Body of pancreas (tissue), 4 donors: ENCODE measurements at regions not wholly inside any gene's neighbourhood (a gene's known extent, or its start where the extent isn't known, plus 50 kb on each side); places are given as distances from the start of the nearest gene placed in this dataset.

ENCODE experiments used
- POLR2A ChIP-seq, 3 donors: fragments of 450-650 bp; IDR thresholded peaks; one replicate each; pipeline ENCODE4 v1.6.1; 2016; ENCODE audit warnings: antibody characterized with exemption in 3 of 3, mild to moderate bottlenecking in 2 of 3
- TF ChIP-seq, protein P1 (sequence below), 7 experiments: fragments of 450-650 bp in 4 of 7; fragments of 200-600 bp in 3 of 7; sonication (generic) in 3 of 7; IDR thresholded peaks; one replicate each; pipeline ENCODE4 v1.5.1; 2016 to 2019; ENCODE audit warnings: antibody characterized with exemption in 7 of 7

DNA sequence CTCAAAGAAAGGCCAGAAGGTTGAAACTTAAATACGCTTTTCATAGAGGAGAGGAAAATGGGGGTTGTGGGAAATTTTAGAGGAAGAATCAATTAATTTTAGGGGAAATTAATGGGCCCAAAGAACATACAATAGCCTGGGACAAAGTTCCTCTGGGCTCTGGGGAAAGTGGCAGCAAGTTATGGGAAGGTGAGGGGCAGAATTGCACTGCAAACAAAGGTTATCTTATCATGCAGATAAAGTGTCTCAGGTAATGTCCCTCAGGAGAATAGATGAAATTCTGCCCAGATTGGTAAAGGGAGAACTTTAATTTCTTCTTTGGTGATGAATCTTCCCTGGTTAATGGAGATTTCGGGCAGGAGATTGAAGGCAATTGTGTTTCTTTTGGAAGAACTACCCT is 326.1 kb upstream of the SLC24A2 start:
- TF ChIP-seq, protein P1, sequence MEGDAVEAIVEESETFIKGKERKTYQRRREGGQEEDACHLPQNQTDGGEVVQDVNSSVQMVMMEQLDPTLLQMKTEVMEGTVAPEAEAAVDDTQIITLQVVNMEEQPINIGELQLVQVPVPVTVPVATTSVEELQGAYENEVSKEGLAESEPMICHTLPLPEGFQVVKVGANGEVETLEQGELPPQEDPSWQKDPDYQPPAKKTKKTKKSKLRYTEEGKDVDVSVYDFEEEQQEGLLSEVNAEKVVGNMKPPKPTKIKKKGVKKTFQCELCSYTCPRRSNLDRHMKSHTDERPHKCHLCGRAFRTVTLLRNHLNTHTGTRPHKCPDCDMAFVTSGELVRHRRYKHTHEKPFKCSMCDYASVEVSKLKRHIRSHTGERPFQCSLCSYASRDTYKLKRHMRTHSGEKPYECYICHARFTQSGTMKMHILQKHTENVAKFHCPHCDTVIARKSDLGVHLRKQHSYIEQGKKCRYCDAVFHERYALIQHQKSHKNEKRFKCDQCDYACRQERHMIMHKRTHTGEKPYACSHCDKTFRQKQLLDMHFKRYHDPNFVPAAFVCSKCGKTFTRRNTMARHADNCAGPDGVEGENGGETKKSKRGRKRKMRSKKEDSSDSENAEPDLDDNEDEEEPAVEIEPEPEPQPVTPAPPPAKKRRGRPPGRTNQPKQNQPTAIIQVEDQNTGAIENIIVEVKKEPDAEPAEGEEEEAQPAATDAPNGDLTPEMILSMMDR (IDR thresholded peaks at IDR 0.05), result no peak
- TF ChIP-seq POLR2A (IDR thresholded peaks at IDR 0.05), result no peak
